ENCODE measurements at regions not wholly inside any gene's neighbourhood (a gene's known extent, or its start where the extent isn't known, plus 50 kb on each side); places are given as distances from the start of the nearest gene placed in this dataset.

GRCh38 chrX:131853440-131853839 lies 169.7 kb upstream of the STK26 start:
- Histone ChIP-seq H3K36me3 (no peaks in the 10 kb centered on the region), H3K27me3 (ENCODE audit: low read depth) (no peaks in the 10 kb centered on the region), H3K9me3 (replicated peaks) (no peaks in the 10 kb centered on the region), H3K4me3 (no peak overlapping the region), H3K27ac (replicated peaks) (no peak overlapping the region), H3K4me1 (no peaks in the 10 kb centered on the region)
- TF ChIP-seq CTCF (IDR thresholded peaks at IDR 0.05; ENCODE audit: borderline replicate concordance), result no peak
- intact Hi-C loops (cut with micrococcal nuclease), result no loop called here
- DNase-seq, result no peak

DNA sequence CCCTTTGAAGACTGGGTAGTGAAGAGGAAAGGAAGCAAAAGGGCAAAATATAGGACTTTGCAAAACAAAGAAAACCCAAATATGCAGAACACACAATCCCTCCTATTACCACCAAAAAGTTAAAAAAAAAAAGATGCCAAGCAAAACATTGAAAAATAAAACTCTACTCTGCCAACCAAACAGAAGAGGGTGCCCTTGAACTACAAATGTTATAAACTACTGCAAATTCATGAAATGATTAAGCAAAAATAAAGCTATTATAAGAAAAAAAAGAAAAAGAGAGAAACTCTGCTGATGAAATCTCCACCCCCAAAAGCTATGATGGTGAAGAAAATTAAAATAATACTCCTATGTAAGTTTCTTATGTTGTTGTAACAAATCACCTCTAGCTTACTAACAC lies 168.5 kb upstream of the STK26 start:
- H3K4me3 ChIP-seq, result no peak overlapping the region
- no peaks in the 10 kb centered on the region for H3K27me3 ChIP-seq (ENCODE audit: low read depth)
- no peaks in the 10 kb centered on the region for H3K36me3 ChIP-seq
- H3K27ac ChIP-seq (replicated peaks), result no peak overlapping the region
- no peak for TF ChIP-seq CTCF (IDR thresholded peaks at IDR 0.05; ENCODE audit: borderline replicate concordance)
- intact Hi-C loops (cut with micrococcal nuclease), result no loop called here
- no peaks in the 10 kb centered on the region for H3K4me1 ChIP-seq
- no peak for DNase-seq
- H3K9me3 ChIP-seq (replicated peaks), result no peaks in the 10 kb centered on the region

DNA sequence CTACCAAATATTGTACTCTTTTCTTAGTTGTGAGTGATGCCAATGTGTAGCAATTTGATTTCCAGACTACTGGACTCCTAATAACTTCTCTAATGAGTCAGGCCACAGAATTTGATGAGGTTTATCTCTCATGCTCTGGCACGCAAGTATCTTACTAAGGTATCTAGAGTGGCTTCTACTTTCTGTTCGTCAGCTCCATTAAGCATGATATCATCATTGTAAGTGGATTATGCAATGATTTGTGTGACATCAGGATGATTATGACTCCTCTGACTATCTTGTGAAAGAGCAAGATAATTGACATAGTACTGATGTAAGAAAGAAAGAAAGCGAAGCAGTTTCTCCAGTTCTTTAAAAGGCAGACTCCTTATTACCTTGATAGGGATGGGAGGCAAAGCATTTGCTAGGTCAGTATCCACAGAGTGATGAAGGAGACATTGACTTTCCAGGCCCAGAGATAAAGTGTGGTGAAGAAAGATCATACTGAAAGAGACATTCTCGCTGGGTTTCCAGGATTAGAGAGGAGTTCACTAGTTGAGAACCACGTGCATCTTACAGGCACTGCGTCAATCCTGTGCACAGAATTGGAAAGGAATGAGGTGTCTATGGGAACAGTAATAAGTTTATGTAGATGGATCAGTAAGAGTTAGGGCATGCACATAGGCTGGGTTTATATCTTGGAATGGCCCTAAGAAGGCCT lies 161.9 kb upstream of the STK26 start:
- intact Hi-C loops (cut with micrococcal nuclease), result no loop called here
- no peak overlapping the region for H3K27ac ChIP-seq (replicated peaks)

GRCh38 chrX:131862321-131862720 lies 160.8 kb upstream of the STK26 start:
- no peaks in the 10 kb centered on the region for H3K36me3 ChIP-seq
- no peak overlapping the region for H3K4me3 ChIP-seq
- H3K9me3 ChIP-seq (replicated peaks), result no peaks in the 10 kb centered on the region
- DNase-seq, result no peak
- no peak overlapping the region for H3K27ac ChIP-seq (replicated peaks)
- H3K4me1 ChIP-seq, result no peaks in the 10 kb centered on the region
- intact Hi-C loops (cut with micrococcal nuclease), result no loop called here
- no peaks in the 10 kb centered on the region for H3K27me3 ChIP-seq (ENCODE audit: low read depth)
- TF ChIP-seq CTCF (IDR thresholded peaks at IDR 0.05; ENCODE audit: borderline replicate concordance), result no peak

More for the DNA sequence above, 161.9 kb upstream of the STK26 start:
- H3K36me3 ChIP-seq, result no peaks in the 10 kb centered on the region
- no peak overlapping the region for H3K4me3 ChIP-seq
- no peaks in the 10 kb centered on the region for H3K4me1 ChIP-seq
- H3K27me3 ChIP-seq (ENCODE audit: low read depth), result no peaks in the 10 kb centered on the region
- DNase-seq, result no peak
- H3K9me3 ChIP-seq (replicated peaks), result no peaks in the 10 kb centered on the region
- TF ChIP-seq CTCF (IDR thresholded peaks at IDR 0.05; ENCODE audit: borderline replicate concordance), result no peak

- intact Hi-C loops (cut with micrococcal nuclease), result no loop called here
- H3K27me3 ChIP-seq (ENCODE audit: low read depth), result no peaks in the 10 kb centered on the region
- H3K4me1 ChIP-seq, result no peaks in the 10 kb centered on the region
- H3K9me3 ChIP-seq (replicated peaks), result no peaks in the 10 kb centered on the region
- no peak overlapping the region for H3K4me3 ChIP-seq
- no peak overlapping the region for H3K27ac ChIP-seq (replicated peaks)
- no peaks in the 10 kb centered on the region for H3K36me3 ChIP-seq
- DNase-seq, result no peak
- no peak for TF ChIP-seq CTCF (IDR thresholded peaks at IDR 0.05; ENCODE audit: borderline replicate concordance)
Measured at GRCh38 chrX:131869182-131869581, 153.9 kb upstream of the STK26 start.
